K562 (cell line): ENCODE measurements at regions not wholly inside any gene's neighbourhood (a gene's known extent, or its start where the extent isn't known, plus 50 kb on each side); places are given as distances from the start of the nearest gene placed in this dataset.

Experiments
- ATAC-seq: fragments of 200-7000 bp; cut with Tn5 transposase; 3 replicates; pipeline ENCODE4 v1.9.1; 2020; ENCODE audit warnings: moderate library complexity
- BruUV-seq: library from RNA; stranded (reverse); fragments of 400-500 nt; replicated peaks from 2 replicates; lab custom pipeline; 2021; lab: Mats Ljungman, UMichigan
- CTCF ChIA-PET: fragments of 300-600 bp; formaldehyde crosslinking; extraction: SDS; loops from one replicate; lab custom pipeline; 2021; ENCODE audit warnings: low intra/inter-chr PET ratio; lab: Yijun Ruan, JAX
- POLR2A ChIA-PET: fragments of 300-600, 350-650 bp; sonication (Branson Sonifier 250); formaldehyde crosslinking; extraction: SDS; loops from one replicate; lab custom pipeline; 2021; ENCODE audit warnings: antibody characterized with exemption, inconsistent platforms; lab: Yijun Ruan, JAX
- DNase-seq, 4 experiments: peaks; one replicate each; pipeline versions ENCODE4 v3.0.0 to v3.0.0-alpha.2; 2011 to 2018; ENCODE audit warnings: low spot score in 3 of 4, mixed read lengths in 3 of 4; ENCODE audit errors: extremely low read depth in 1 of 4
- FAIRE-seq: peaks from 2 replicates; lab custom pipeline; 2011; peaks lifted over from hg19 to GRCh38; lab: Jason Lieb, UNC
- H2AFZ ChIP-seq: 2 replicates; pipeline ENCODE4 v1.6.0; 2011; ENCODE audit warnings: low read depth, low read length, control low read depth, inconsistent platforms
- H3K27ac ChIP-seq: fragments of 200-600 bp; 3 replicates; pipeline ENCODE4 v1.8.0; 2011; ENCODE audit warnings: low read depth, mild to moderate bottlenecking, control low read depth, inconsistent platforms, low read length, moderate library complexity, mixed read lengths; ENCODE audit errors: extremely low read depth
- H3K27me3 ChIP-seq, 2 experiments: fragments of 300-600 bp in 1 of 2; 2 replicates in 1 of 2; 3 replicates in 1 of 2; pipeline versions ENCODE4 v1.6.0 to v1.8.0; 2011; ENCODE audit warnings: inconsistent platforms in 2 of 2, low read length in 2 of 2, mild to moderate bottlenecking in 1 of 2, mixed read lengths in 1 of 2, moderate library complexity in 1 of 2; ENCODE audit not compliant: control insufficient read depth in 2 of 2, insufficient read depth in 2 of 2
- H3K36me3 ChIP-seq: fragments of 300-600 bp; 3 replicates; pipeline ENCODE4 v1.8.0; 2011; ENCODE audit warnings: mild to moderate bottlenecking, low read length, inconsistent platforms; ENCODE audit not compliant: control insufficient read depth, insufficient read depth
- H3K4me1 ChIP-seq, 2 experiments: fragments of 200-600 bp in 1 of 2; replicated peaks in 1 of 2; 2 replicates in 1 of 2; 3 replicates in 1 of 2; pipeline versions ENCODE4 v1.5.1 to v1.8.0; 2011; ENCODE audit warnings: inconsistent platforms in 2 of 2, low read length in 2 of 2, mild to moderate bottlenecking in 1 of 2, mixed read lengths in 1 of 2, moderate library complexity in 1 of 2; ENCODE audit not compliant: control insufficient read depth in 2 of 2, insufficient read depth in 2 of 2
- H3K4me2 ChIP-seq: 2 replicates; pipeline ENCODE4 v1.6.1; 2011; ENCODE audit warnings: low read length, control low read depth, inconsistent platforms, mixed read lengths; ENCODE audit not compliant: insufficient read depth
- H3K4me3 ChIP-seq: fragments of 200-600 bp; sonication (generic), shearing (Covaris generic); 2 replicates; pipeline ENCODE4 v1.5.1; 2016; ENCODE audit warnings: control low read depth, inconsistent platforms
- H3K79me2 ChIP-seq: fragments of 200-600 bp; 3 replicates; pipeline ENCODE4 v1.8.0; 2011; ENCODE audit warnings: low read length, inconsistent platforms; ENCODE audit not compliant: control insufficient read depth, insufficient read depth
- H3K9ac ChIP-seq, 2 experiments: 2 replicates each; pipeline versions ENCODE4 v1.6.0 to v1.6.1; 2011; ENCODE audit warnings: low read depth in 2 of 2, low read length in 2 of 2, control low read depth in 1 of 2, inconsistent platforms in 1 of 2, mild to moderate bottlenecking in 1 of 2, mixed read lengths in 1 of 2; ENCODE audit not compliant: insufficient read depth in 1 of 2
- H3K9me1 ChIP-seq: one replicate; pipeline ENCODE4 v1.6.0; 2011; ENCODE audit warnings: inconsistent platforms, mild to moderate bottlenecking, low read length, moderate library complexity; ENCODE audit not compliant: control insufficient read depth, insufficient read depth
- H3K9me3 ChIP-seq: replicated peaks from 2 replicates; pipeline ENCODE4 v1.5.1; 2011; ENCODE audit warnings: low read depth, low read length, inconsistent platforms; ENCODE audit not compliant: control insufficient read depth, insufficient read depth
- H4K20me1 ChIP-seq: replicated peaks from 2 replicates; pipeline ENCODE4 v1.6.1; 2011; ENCODE audit warnings: low read length, inconsistent platforms, mixed read lengths; ENCODE audit not compliant: control insufficient read depth, insufficient read depth
- BMI1 ChIP-seq: fragments of 150-350 bp; IDR thresholded peaks from 2 replicates; pipeline ENCODE4 v1.6.1; 2014; ENCODE audit warnings: low read length
- DEAF1 ChIP-seq: fragments of 450-650 bp; formaldehyde crosslinking; IDR thresholded peaks from 2 replicates; pipeline ENCODE4 v1.4.0; 2020; ENCODE audit warnings: mild to moderate bottlenecking, moderate library complexity
- MEIS2 ChIP-seq: fragments of 450-650 bp; IDR thresholded peaks from 2 replicates; pipeline ENCODE4 v1.6.1; 2014; ENCODE audit warnings: mild to moderate bottlenecking; ENCODE audit not compliant: partially characterized antibody
- MLX ChIP-seq, 2 experiments: fragments of 450-650 bp in 1 of 2; sonication (generic) in 1 of 2; formaldehyde crosslinking; conservative IDR thresholded peaks; 2 replicates each; pipeline versions ENCODE4 v1.4.0 to v1.8.1; 2020 to 2022; ENCODE audit warnings: mild to moderate bottlenecking in 1 of 2, missing genetic modification reagents in 1 of 2
- NFATC3 ChIP-seq: fragments of 450-650 bp; IDR thresholded peaks from 2 replicates; pipeline ENCODE4 v1.6.1; 2017; ENCODE audit warnings: mild to moderate bottlenecking
- PHF20 ChIP-seq: fragments of 450-650 bp; IDR thresholded peaks from 2 replicates; pipeline ENCODE4 v1.6.1; 2018; ENCODE audit not compliant: partially characterized antibody
- PKNOX1 ChIP-seq: fragments of 450-650 bp; IDR thresholded peaks from 2 replicates; pipeline ENCODE4 v1.6.1; 2016
- POLR3A ChIP-seq: IDR thresholded peaks from 2 replicates; pipeline ENCODE4 v1.6.1; 2011; ENCODE audit warnings: borderline replicate concordance, mild to moderate bottlenecking, moderate library complexity; ENCODE audit not compliant: insufficient read length, insufficient read depth; ENCODE audit errors: extremely low read depth
- SAFB2 ChIP-seq: fragments of 200-400 bp; formaldehyde crosslinking; IDR thresholded peaks from 2 replicates; pipeline ENCODE4 v1.6.1; 2018; ENCODE audit warnings: borderline replicate concordance, low read length, low read depth, moderate library complexity; ENCODE audit not compliant: severe bottlenecking
- SRSF7 ChIP-seq: fragments of 200-400 bp; formaldehyde crosslinking; optimal IDR thresholded peaks from 2 replicates; pipeline ENCODE3; 2017; ENCODE audit warnings: mild to moderate bottlenecking, low read depth, low read length
- TFAM ChIP-seq: fragments of 250-450 bp; sonication (Bioruptor Pico); conservative IDR thresholded peaks from 2 replicates; pipeline ENCODE4 v1.5.0; 2021; ENCODE audit warnings: mild to moderate bottlenecking, moderate library complexity
- ZEB2 ChIP-seq: fragments of 450-650 bp; IDR thresholded peaks from 2 replicates; pipeline ENCODE4 v1.6.1; 2016
- ZNF134 ChIP-seq: fragments of 250-450 bp; sonication (Bioruptor Pico); conservative IDR thresholded peaks from 2 replicates; pipeline ENCODE4 v1.4.0; 2020
- ZNF263 ChIP-seq: sonication (generic); formaldehyde crosslinking; IDR thresholded peaks from 2 replicates; pipeline ENCODE4 v1.8.0; 2022; ENCODE audit warnings: mild to moderate bottlenecking, missing genetic modification reagents, borderline replicate concordance
- ZNF395 ChIP-seq: fragments of 200-800 bp; sonication (Bioruptor generic); IDR thresholded peaks from 2 replicates; pipeline ENCODE4 v1.6.1; 2017; ENCODE audit warnings: missing genetic modification characterization, missing compliant biosample characterization
- ZNF436 ChIP-seq: fragments of 250-450, 450-650 bp; sonication (Bioruptor Pico); formaldehyde crosslinking; IDR thresholded peaks from 2 replicates; pipeline ENCODE4 v1.7.0; 2020; ENCODE audit warnings: mild to moderate bottlenecking
- ZNF551 ChIP-seq: fragments of 250-450 bp; sonication (Bioruptor Pico); IDR thresholded peaks from 2 replicates; pipeline ENCODE4 v1.5.0; 2021; ENCODE audit warnings: mild to moderate bottlenecking, moderate library complexity
- WGBS: fragments of 100-300 bp; shearing (Covaris generic); methylation state at CpG from one replicate; pipeline ENCODE4 v1.1.6; 2016; ENCODE audit warnings: low coverage, mixed read lengths; ENCODE audit not compliant: insufficient coverage; ENCODE audit errors: missing lambda C conversion rate; 5-methylcytosine and 5-hydroxymethylcytosine counted together
- in situ Hi-C: fragments of 300-500 bp; cut with MboI; formaldehyde crosslinking; loops from 4 replicates; pipeline ENCODE4 v1.15.0; 2018; ENCODE audit warnings: inconsistent platforms, mixed read lengths
- intact Hi-C: fragments of 100-400 bp; cut with micrococcal nuclease; formaldehyde crosslinking; loops from 2 replicates; pipeline ENCODE4 v1.14.2; 2022

GRCh38 chr4:14518136-14518535, 484.1 kb upstream of the CPEB2 start:
- peaks cover 2% of the 10 kb centered on the region; the same call in 1 of the 2 replicates for H3K9me3 ChIP-seq
- WGBS: 0% methylated on average over 2 of the region's 2 CpGs
- intact Hi-C loops: no loop called here
- in situ Hi-C loops: no loop called here
- no TSS peak for BruUV-seq
- no peak overlapping the region for H3K27ac ChIP-seq
- no peak for FAIRE-seq
- H3K27me3 ChIP-seq: no peaks in the 10 kb centered on the region
- no peak overlapping the region for H3K4me3 ChIP-seq
- H3K4me1 ChIP-seq: no peaks in the 10 kb centered on the region
- no peaks in the 10 kb centered on the region for H3K36me3 ChIP-seq
- no peaks in the 10 kb centered on the region for H3K9me1 ChIP-seq
- POLR2A ChIA-PET: no interaction called here
- ATAC-seq: no peak
- DNase-seq: no peak
- H3K4me2 ChIP-seq: no peak overlapping the region
- H3K9ac ChIP-seq: no peak overlapping the region
- CTCF ChIA-PET: no interaction called here
- H2AFZ ChIP-seq: no peak overlapping the region
- TF ChIP-seq ZNF263 (CRISPR knock-in tag) (no peak), ZNF395 (CRISPR knock-in tag) (no peak), TFAM (CRISPR knock-in tag) (no peak), ZNF551 (CRISPR knock-in tag) (no peak), ZNF134 (CRISPR knock-in tag) (no peak), BMI1 (no peak), MEIS2 (no peak), NFATC3 (no peak), PHF20 (no peak), POLR3A (no peak), ZNF436 (CRISPR knock-in tag) (no peak), PKNOX1 (no peak), SAFB2 (no peak), ZEB2 (no peak), SRSF7 (no peak), DEAF1 (CRISPR knock-in tag) (no peak), MLX (CRISPR knock-in tag; conservative IDR thresholded peaks at IDR 0.05) (no peak)
- H4K20me1 ChIP-seq: no peaks in the 10 kb centered on the region
- no peaks in the 10 kb centered on the region for H3K79me2 ChIP-seq
